Thoracic aorta (tissue), 2 donors: ENCODE measurements at regions not wholly inside any gene's neighbourhood (a gene's known extent, or its start where the extent isn't known, plus 50 kb on each side); places are given as distances from the start of the nearest gene placed in this dataset.

Source experiments
- ATAC-seq: fragments of 150-250 bp; one replicate; pipeline ENCODE4 v1.8.0; 2017; ENCODE audit warnings: low read depth; ENCODE audit not compliant: insufficient number of reproducible peaks, low FRiP score
- DNase-seq: peaks from one replicate; pipeline ENCODE4 v3.0.0-alpha.2; 2020; ENCODE audit warnings: low spot score
- H3K27ac ChIP-seq, 2 donors: fragments of 200-600 bp; sonication (generic); 1 replicate in 1 of 2; 2 replicates in 1 of 2; pipeline ENCODE4 v1.5.1; 2016; ENCODE audit warnings: mild to moderate bottlenecking in 2 of 2, moderate library complexity in 2 of 2
- H3K27me3 ChIP-seq: fragments of 200-600 bp; sonication (generic); replicated peaks from 2 replicates; pipeline ENCODE4 v1.6.0; 2016; ENCODE audit warnings: mild to moderate bottlenecking; ENCODE audit not compliant: insufficient read depth
- H3K36me3 ChIP-seq: fragments of 200-600 bp; sonication (generic); one replicate; pipeline ENCODE4 v1.5.1; 2016
- H3K4me1 ChIP-seq, 2 donors: fragments of 200-600 bp; sonication (generic); 1 replicate in 1 of 2; 2 replicates in 1 of 2; pipeline versions ENCODE4 v1.5.1 to v1.6.0; 2016; ENCODE audit warnings: low read depth in 2 of 2, mild to moderate bottlenecking in 1 of 2; ENCODE audit not compliant: control insufficient read depth in 1 of 2
- H3K4me3 ChIP-seq: fragments of 200-600 bp; sonication (generic); 2 replicates; pipeline ENCODE4 v1.5.1; 2016; ENCODE audit warnings: mild to moderate bottlenecking
- H3K9me3 ChIP-seq: fragments of 200-600 bp; sonication (generic); 2 replicates; pipeline ENCODE4 v1.5.1; 2016
- CTCF ChIP-seq: fragments of 200-600 bp; sonication (generic); IDR thresholded peaks from one replicate; pipeline ENCODE4 v1.5.1; 2019; ENCODE audit warnings: antibody characterized with exemption

- Histone ChIP-seq H3K4me1 (no peaks in the 10 kb centered on the region), H3K27ac (no peak overlapping the region), H3K27me3 (no peaks in the 10 kb centered on the region), H3K4me3 (no peak overlapping the region), H3K36me3 (no peaks in the 10 kb centered on the region), H3K9me3 (no peaks in the 10 kb centered on the region)
- no peak for ATAC-seq
- TF ChIP-seq CTCF = no peak
- DNase-seq = no peak
Observed at GRCh38 chr2:12839339-12839738, 122.6 kb downstream of the TRIB2 start.

- Histone ChIP-seq H3K9me3 (no peaks in the 10 kb centered on the region), H3K27ac (no peak overlapping the region), H3K4me1 (no peaks in the 10 kb centered on the region), H3K36me3 (no peaks in the 10 kb centered on the region), H3K4me3 (no peak overlapping the region), H3K27me3 (no peaks in the 10 kb centered on the region)
- no peak for ATAC-seq
- no peak for TF ChIP-seq CTCF
- DNase-seq = no peak
Observed at GRCh38 chr2:12841021-12841420, 124.3 kb downstream of the TRIB2 start.

- DNase-seq (no peak), ATAC-seq (no peak)
- Histone ChIP-seq H3K4me3 (no peak overlapping the region), H3K27ac (no peak overlapping the region), H3K4me1 (no peaks in the 10 kb centered on the region), H3K36me3 (no peaks in the 10 kb centered on the region), H3K9me3 (no peaks in the 10 kb centered on the region), H3K27me3 (no peaks in the 10 kb centered on the region)
- no peak for TF ChIP-seq CTCF
Observed at GRCh38 chr2:12842917-12843316, 126.2 kb downstream of the TRIB2 start.

GRCh38 chr2:12844511-12844910 is 127.8 kb downstream of the TRIB2 start:
- no peaks in the 10 kb centered on the region for H3K9me3 ChIP-seq
- no peak overlapping the region for H3K4me3 ChIP-seq
- no peaks in the 10 kb centered on the region for H3K4me1 ChIP-seq
- H3K27ac ChIP-seq = no peak overlapping the region
- ATAC-seq = no peak
- H3K36me3 ChIP-seq = no peaks in the 10 kb centered on the region
- H3K27me3 ChIP-seq = no peaks in the 10 kb centered on the region
- no peak for TF ChIP-seq CTCF
- no peak for DNase-seq

GRCh38 chr2:12847694-12848575 is 131.2 kb downstream of the TRIB2 start:
- no peak for ATAC-seq
- no peak overlapping the region for H3K27ac ChIP-seq

More at GRCh38 chr2:12847694-12848575, 131.2 kb downstream of the TRIB2 start:
- DNase-seq = no peak
- H3K27me3 ChIP-seq = no peaks in the 10 kb centered on the region
- H3K4me1 ChIP-seq = no peaks in the 10 kb centered on the region
- no peaks in the 10 kb centered on the region for H3K36me3 ChIP-seq
- TF ChIP-seq CTCF = no peak
- no peak overlapping the region for H3K4me3 ChIP-seq
- H3K9me3 ChIP-seq = no peaks in the 10 kb centered on the region
